Endothelial cell (in vitro differentiated cells): ENCODE measurements at regions not wholly inside any gene's neighbourhood (a gene's known extent, or its start where the extent isn't known, plus 50 kb on each side); places are given as distances from the start of the nearest gene placed in this dataset.

Experiments used
- DNase-seq: peaks from one replicate; pipeline ENCODE4 v3.0.0; 2021; ENCODE audit warnings: low spot score
- H3K27ac Mint-ChIP-seq: one replicate; pipeline ENCODE4 v1.8.0; 2021; ENCODE audit warnings: mixed read lengths, inconsistent platforms; ENCODE audit not compliant: unreplicated experiment
- H3K27me3 Mint-ChIP-seq: one replicate; pipeline ENCODE4 v1.8.0; 2021; ENCODE audit warnings: mild to moderate bottlenecking, moderate library complexity, mixed read lengths, inconsistent platforms; ENCODE audit not compliant: unreplicated experiment
- H3K36me3 Mint-ChIP-seq: one replicate; pipeline ENCODE4 v1.8.0; 2021; ENCODE audit warnings: mild to moderate bottlenecking, low read depth, mixed read lengths, inconsistent platforms; ENCODE audit not compliant: unreplicated experiment
- H3K4me1 Mint-ChIP-seq: one replicate; pipeline ENCODE4 v1.8.0; 2021; ENCODE audit warnings: mild to moderate bottlenecking, mixed read lengths, inconsistent platforms; ENCODE audit not compliant: unreplicated experiment
- H3K4me3 Mint-ChIP-seq: one replicate; pipeline ENCODE4 v1.8.0; 2021; ENCODE audit warnings: mild to moderate bottlenecking, mixed read lengths, inconsistent platforms; ENCODE audit not compliant: unreplicated experiment
- H3K9me3 Mint-ChIP-seq: one replicate; pipeline ENCODE4 v1.8.0; 2021; ENCODE audit warnings: mixed read lengths, inconsistent platforms; ENCODE audit not compliant: unreplicated experiment
- CTCF ChIP-seq: fragments of 200-600 bp; sonication (generic); IDR thresholded peaks from one replicate; pipeline ENCODE4 v1.5.0; 2021; ENCODE audit warnings: antibody characterized with exemption; ENCODE audit not compliant: unreplicated experiment

- no peaks in the 10 kb centered on the region for H3K27me3 Mint-ChIP-seq
- DNase-seq = no peak
- peaks cover 3% of the 10 kb centered on the region for H3K4me1 Mint-ChIP-seq
- no peak overlapping the region for H3K27ac Mint-ChIP-seq
- H3K4me3 Mint-ChIP-seq = no peak overlapping the region
- no peaks in the 10 kb centered on the region for H3K9me3 Mint-ChIP-seq
- TF ChIP-seq CTCF = no peak
- no peaks in the 10 kb centered on the region for H3K36me3 Mint-ChIP-seq
Observed at GRCh38 chr17:51533219-51533618, 272.9 kb downstream of the UTP18 start.

- Mint-ChIP-seq H3K4me3 (no peak overlapping the region), H3K27ac (no peak overlapping the region), H3K36me3 (no peaks in the 10 kb centered on the region), H3K27me3 (no peaks in the 10 kb centered on the region), H3K4me1 (peaks cover 4% of the 10 kb centered on the region), H3K9me3 (no peaks in the 10 kb centered on the region)
- no peak for TF ChIP-seq CTCF
- no peak for DNase-seq
Observed at GRCh38 chr17:51533821-51534220, 273.5 kb downstream of the UTP18 start.

GRCh38 chr17:51536627-51537026 is 276.3 kb downstream of the UTP18 start:
- TF ChIP-seq CTCF = no peak
- no peak overlapping the region for H3K4me3 Mint-ChIP-seq
- no peak overlapping the region for H3K27ac Mint-ChIP-seq
- peaks cover 4% of the 10 kb centered on the region for H3K4me1 Mint-ChIP-seq
- DNase-seq = no peak
- H3K36me3 Mint-ChIP-seq = no peaks in the 10 kb centered on the region
- H3K9me3 Mint-ChIP-seq = no peaks in the 10 kb centered on the region
- H3K27me3 Mint-ChIP-seq = no peaks in the 10 kb centered on the region

GRCh38 chr17:51537996-51538550 is 277.7 kb downstream of the UTP18 start:
- DNase-seq = no peak
- TF ChIP-seq CTCF = no peak
- Mint-ChIP-seq H3K36me3 (no peaks in the 10 kb centered on the region), H3K27ac (no peak overlapping the region), H3K4me3 (no peak overlapping the region), H3K4me1 (peaks cover 4% of the 10 kb centered on the region), H3K27me3 (no peaks in the 10 kb centered on the region), H3K9me3 (no peaks in the 10 kb centered on the region)

GRCh38 chr17:51540151-51540550 is 279.8 kb downstream of the UTP18 start:
- DNase-seq = no peak
- Mint-ChIP-seq H3K27ac (no peak overlapping the region), H3K4me1 (peaks cover 8% of the 10 kb centered on the region), H3K27me3 (peaks cover 2% of the 10 kb centered on the region), H3K4me3 (no peak overlapping the region), H3K9me3 (no peaks in the 10 kb centered on the region), H3K36me3 (no peaks in the 10 kb centered on the region)
- TF ChIP-seq CTCF = no peak
